Panc1 (cell line): ENCODE measurements at regions not wholly inside any gene's neighbourhood (a gene's known extent, or its start where the extent isn't known, plus 50 kb on each side); places are given as distances from the start of the nearest gene placed in this dataset.

Source experiments
- CTCF ChIP-seq: fragments of 450-650 bp; IDR thresholded peaks from 2 replicates; pipeline ENCODE4 v1.5.1; 2017; ENCODE audit warnings: mild to moderate bottlenecking
- REST ChIP-seq, 2 experiments: IDR thresholded peaks; 2 replicates each; pipeline ENCODE4 v1.6.1; 2011 to 2012; ENCODE audit warnings: low read depth in 2 of 2, control low read depth in 1 of 2, low read length in 1 of 2, mild to moderate bottlenecking in 1 of 2, moderate library complexity in 1 of 2; ENCODE audit not compliant: insufficient read depth in 1 of 2
- SIN3A ChIP-seq: IDR thresholded peaks from 2 replicates; pipeline ENCODE4 v1.6.1; 2012; ENCODE audit warnings: low read depth, mild to moderate bottlenecking, low read length, moderate library complexity, borderline replicate concordance; ENCODE audit not compliant: insufficient read depth

- TF ChIP-seq CTCF, result no peak
- TF ChIP-seq REST (IDR thresholded peaks at IDR 0.05; ENCODE audit: insufficient read depth in 1 of 2, low read depth in 2 of 2, low read length in 1 of 2), result no peak
- TF ChIP-seq SIN3A, result no peak
Observed at GRCh38 chr4:179880756-179881155, 2362.4 kb upstream of the TENM3 start.
